HAP-1 (cell line): ENCODE measurements at regions not wholly inside any gene's neighbourhood (a gene's known extent, or its start where the extent isn't known, plus 50 kb on each side); places are given as distances from the start of the nearest gene placed in this dataset.

Source experiments
- DNase-seq, 2 experiments: peaks; one replicate each; pipeline ENCODE4 v3.0.0-alpha.2; 2016 to 2020; ENCODE audit warnings: low spot score in 2 of 2
- H3K27me3 ChIP-seq: fragments of 250-450 bp; sonication (Bioruptor Pico); 2 replicates; pipeline ENCODE4 v1.5.1; 2020; ENCODE audit warnings: low read depth, mild to moderate bottlenecking, moderate library complexity
- H3K36me3 ChIP-seq: fragments of 250-450 bp; sonication (Bioruptor Pico); replicated peaks from 2 replicates; pipeline ENCODE4 v1.5.1; 2020; ENCODE audit warnings: mild to moderate bottlenecking
- H3K4me1 ChIP-seq: fragments of 250-450 bp; sonication (Bioruptor Pico); 2 replicates; pipeline ENCODE4 v1.5.1; 2020; ENCODE audit warnings: mild to moderate bottlenecking
- H3K4me3 ChIP-seq: fragments of 250-450 bp; sonication (Bioruptor Pico); 2 replicates; pipeline ENCODE4 v1.5.1; 2020; ENCODE audit warnings: mild to moderate bottlenecking, moderate library complexity
- H3K9me3 ChIP-seq: fragments of 250-450 bp; sonication (Bioruptor Pico); 2 replicates; pipeline ENCODE4 v1.5.1; 2020; ENCODE audit warnings: mild to moderate bottlenecking, moderate library complexity
- in situ Hi-C: fragments of 300-500 bp; cut with MboI; formaldehyde crosslinking; loops from 3 replicates; pipeline ENCODE4 v1.14.3; 2020; ENCODE audit warnings: low sequenced_read_pairs, inconsistent platforms, mixed read lengths

DNA sequence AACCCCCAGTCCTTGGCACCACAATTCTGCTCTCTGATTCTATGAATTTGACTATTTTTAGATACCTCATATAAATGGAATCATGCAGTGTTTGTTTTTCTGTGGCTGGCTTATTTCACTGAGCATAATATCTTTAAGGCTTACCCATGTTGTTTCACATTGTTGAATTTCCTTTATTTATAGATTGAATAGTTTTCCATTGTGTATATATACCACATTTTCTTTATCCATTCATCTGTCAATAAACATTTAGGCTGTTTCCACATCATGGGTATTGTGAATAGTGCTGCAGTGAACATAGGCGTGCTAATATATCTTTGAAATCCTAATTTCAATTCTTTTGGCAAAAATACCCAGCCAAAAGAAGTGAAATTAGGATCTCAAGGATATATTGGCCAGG lies 126.7 kb upstream of the SLC38A2 start:
- Histone ChIP-seq H3K4me1 (peaks cover 5% of the 10 kb centered on the region), H3K4me3 (no peak overlapping the region), H3K36me3 (no peaks in the 10 kb centered on the region), H3K9me3 (no peaks in the 10 kb centered on the region), H3K27me3 (no peaks in the 10 kb centered on the region)
- DNase-seq, result no peak
- in situ Hi-C loops, result no loop called here

DNA sequence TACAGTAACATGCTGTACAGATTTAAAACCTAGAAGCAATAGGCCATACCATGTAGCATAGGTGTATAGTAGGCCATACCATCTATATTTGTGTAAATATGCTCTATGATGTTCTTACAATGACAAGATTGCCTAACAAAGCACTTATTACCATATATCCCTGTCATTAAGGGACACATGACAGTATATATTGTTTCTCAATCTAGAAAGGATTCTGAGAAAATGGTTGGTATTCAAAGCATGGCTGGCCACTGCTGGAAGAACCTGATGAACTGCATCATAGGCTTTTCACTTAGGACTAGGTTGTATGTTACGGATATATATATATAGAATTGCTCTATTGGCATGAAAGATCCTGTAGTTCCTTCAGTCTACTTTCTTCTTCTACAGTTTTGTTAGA lies 125.2 kb upstream of the SLC38A2 start:
- DNase-seq, result no peak
- no peaks in the 10 kb centered on the region for H3K9me3 ChIP-seq
- H3K36me3 ChIP-seq, result no peaks in the 10 kb centered on the region
- no peaks in the 10 kb centered on the region for H3K27me3 ChIP-seq
- H3K4me1 ChIP-seq, result peaks cover 10% of the 10 kb centered on the region
- H3K4me3 ChIP-seq, result no peak overlapping the region
- in situ Hi-C loops, result no loop called here

GRCh38 chr12:46494424-46494823 lies 121.9 kb upstream of the SLC38A2 start:
- Histone ChIP-seq H3K27me3 (no peaks in the 10 kb centered on the region), H3K36me3 (no peaks in the 10 kb centered on the region), H3K4me3 (no peak overlapping the region), H3K4me1 (peaks cover 10% of the 10 kb centered on the region), H3K9me3 (no peaks in the 10 kb centered on the region)
- DNase-seq, result peak in 1 of 2 experiments; percentile 31
- in situ Hi-C loops, result no loop called here

- in situ Hi-C loops, result no loop called here
- Histone ChIP-seq H3K27me3 (no peaks in the 10 kb centered on the region), H3K36me3 (no peaks in the 10 kb centered on the region), H3K4me3 (no peak overlapping the region), H3K9me3 (no peaks in the 10 kb centered on the region), H3K4me1 (peaks cover 10% of the 10 kb centered on the region)
- DNase-seq, result no peak
Measured at GRCh38 chr12:46493834-46494181, 121.2 kb upstream of the SLC38A2 start.

- H3K36me3 ChIP-seq, result no peaks in the 10 kb centered on the region
- H3K4me3 ChIP-seq, result no peak overlapping the region
- H3K4me1 ChIP-seq, result peaks cover 10% of the 10 kb centered on the region
- H3K9me3 ChIP-seq, result no peaks in the 10 kb centered on the region
- no peak for DNase-seq
- no peaks in the 10 kb centered on the region for H3K27me3 ChIP-seq
- in situ Hi-C loops, result no loop called here
Measured at GRCh38 chr12:46493150-46493833, 120.7 kb upstream of the SLC38A2 start.

DNA sequence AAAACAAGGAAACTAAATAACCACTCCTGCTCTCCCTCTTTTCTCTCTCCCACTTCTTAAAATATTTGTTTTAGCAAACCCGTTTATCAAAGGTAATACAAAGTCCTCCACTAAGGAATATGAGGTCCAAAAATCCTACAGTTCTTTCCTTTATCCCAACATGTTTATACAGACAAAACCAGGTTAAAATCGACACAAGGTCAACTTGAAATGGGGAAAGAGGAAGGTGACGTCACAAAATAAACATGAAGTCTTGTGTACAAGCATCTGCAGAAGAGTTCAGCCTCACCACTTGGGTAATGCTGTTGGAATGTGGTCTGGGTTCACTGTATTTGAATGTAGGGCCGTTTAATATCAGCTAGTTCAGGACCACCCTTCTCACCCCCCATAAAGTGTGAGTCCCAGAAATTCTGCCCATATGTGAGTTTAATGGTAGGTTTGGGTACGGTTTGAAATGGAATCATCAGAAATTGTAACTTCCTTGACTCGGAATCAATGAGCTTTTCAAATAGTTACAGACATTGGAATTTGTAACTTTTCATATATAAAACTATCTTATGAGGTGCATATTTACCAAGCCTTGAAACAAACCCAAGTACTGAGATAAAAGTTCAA lies 120.0 kb upstream of the SLC38A2 start:
- no peak overlapping the region for H3K4me3 ChIP-seq
- no peak for DNase-seq
- in situ Hi-C loops, result no loop called here
- H3K36me3 ChIP-seq, result no peaks in the 10 kb centered on the region
- H3K4me1 ChIP-seq, result peaks cover 10% of the 10 kb centered on the region
- no peaks in the 10 kb centered on the region for H3K9me3 ChIP-seq
- no peaks in the 10 kb centered on the region for H3K27me3 ChIP-seq

- in situ Hi-C loops, result no loop called here
- H3K9me3 ChIP-seq, result no peaks in the 10 kb centered on the region
- H3K4me3 ChIP-seq, result no peak overlapping the region
- peaks cover 10% of the 10 kb centered on the region for H3K4me1 ChIP-seq
- H3K27me3 ChIP-seq, result no peaks in the 10 kb centered on the region
- H3K36me3 ChIP-seq, result no peaks in the 10 kb centered on the region
- no peak for DNase-seq
Measured at GRCh38 chr12:46491548-46491947, 119.0 kb upstream of the SLC38A2 start.

GRCh38 chr12:46490635-46491034 lies 118.1 kb upstream of the SLC38A2 start:
- no peak overlapping the region for H3K4me3 ChIP-seq
- H3K27me3 ChIP-seq, result no peaks in the 10 kb centered on the region
- peaks cover 10% of the 10 kb centered on the region for H3K4me1 ChIP-seq
- H3K9me3 ChIP-seq, result no peaks in the 10 kb centered on the region
- no peak for DNase-seq
- H3K36me3 ChIP-seq, result no peaks in the 10 kb centered on the region
- in situ Hi-C loops, result no loop called here

- Histone ChIP-seq H3K9me3 (no peaks in the 10 kb centered on the region), H3K36me3 (no peaks in the 10 kb centered on the region), H3K4me3 (no peak overlapping the region), H3K4me1 (peaks cover 10% of the 10 kb centered on the region), H3K27me3 (no peaks in the 10 kb centered on the region)
- DNase-seq, result no peak
- in situ Hi-C loops, result no loop called here
Measured at GRCh38 chr12:46489951-46490388, 117.4 kb upstream of the SLC38A2 start.

DNA sequence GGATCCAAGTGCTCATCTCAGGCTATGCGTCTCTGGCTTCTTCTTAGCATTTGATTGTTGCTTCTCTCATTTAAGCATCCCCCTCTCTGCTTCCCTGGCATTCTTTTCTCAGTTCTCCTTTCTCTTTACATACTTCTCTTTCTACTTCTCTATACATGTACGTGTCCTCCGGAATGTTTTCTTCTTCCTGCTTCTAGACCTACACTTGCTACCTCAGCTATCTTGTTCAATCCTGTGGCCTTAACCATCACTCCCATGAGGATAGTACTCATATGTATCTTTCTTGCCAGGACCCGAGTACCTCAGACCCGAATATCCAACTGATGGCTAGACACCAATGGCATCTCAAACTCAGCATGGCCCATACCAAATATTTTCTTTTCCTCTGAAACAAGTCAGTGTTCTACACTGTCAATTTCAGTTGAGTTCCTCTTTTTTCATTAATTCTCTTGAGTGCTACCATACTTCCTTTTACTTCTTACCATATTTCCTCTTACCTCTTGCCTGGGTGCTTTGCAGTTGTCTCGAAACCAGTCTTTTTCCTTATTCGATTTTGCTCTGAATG lies 115.1 kb upstream of the SLC38A2 start:
- Histone ChIP-seq H3K9me3 (no peaks in the 10 kb centered on the region), H3K27me3 (no peaks in the 10 kb centered on the region), H3K4me3 (no peak overlapping the region), H3K4me1 (no peaks in the 10 kb centered on the region), H3K36me3 (no peaks in the 10 kb centered on the region)
- no peak for DNase-seq
- in situ Hi-C loops, result no loop called here

- in situ Hi-C loops, result no loop called here
- Histone ChIP-seq H3K36me3 (no peaks in the 10 kb centered on the region), H3K4me3 (no peak overlapping the region), H3K4me1 (no peaks in the 10 kb centered on the region), H3K9me3 (no peaks in the 10 kb centered on the region), H3K27me3 (no peaks in the 10 kb centered on the region)
- DNase-seq, result no peak
Measured at GRCh38 chr12:46486588-46486987, 114.0 kb upstream of the SLC38A2 start.

- in situ Hi-C loops, result no loop called here
- no peak for DNase-seq
- H3K36me3 ChIP-seq, result no peaks in the 10 kb centered on the region
- no peaks in the 10 kb centered on the region for H3K9me3 ChIP-seq
- H3K27me3 ChIP-seq, result no peaks in the 10 kb centered on the region
- no peak overlapping the region for H3K4me3 ChIP-seq
- no peaks in the 10 kb centered on the region for H3K4me1 ChIP-seq
Measured at GRCh38 chr12:46485853-46486252, 113.3 kb upstream of the SLC38A2 start.

DNA sequence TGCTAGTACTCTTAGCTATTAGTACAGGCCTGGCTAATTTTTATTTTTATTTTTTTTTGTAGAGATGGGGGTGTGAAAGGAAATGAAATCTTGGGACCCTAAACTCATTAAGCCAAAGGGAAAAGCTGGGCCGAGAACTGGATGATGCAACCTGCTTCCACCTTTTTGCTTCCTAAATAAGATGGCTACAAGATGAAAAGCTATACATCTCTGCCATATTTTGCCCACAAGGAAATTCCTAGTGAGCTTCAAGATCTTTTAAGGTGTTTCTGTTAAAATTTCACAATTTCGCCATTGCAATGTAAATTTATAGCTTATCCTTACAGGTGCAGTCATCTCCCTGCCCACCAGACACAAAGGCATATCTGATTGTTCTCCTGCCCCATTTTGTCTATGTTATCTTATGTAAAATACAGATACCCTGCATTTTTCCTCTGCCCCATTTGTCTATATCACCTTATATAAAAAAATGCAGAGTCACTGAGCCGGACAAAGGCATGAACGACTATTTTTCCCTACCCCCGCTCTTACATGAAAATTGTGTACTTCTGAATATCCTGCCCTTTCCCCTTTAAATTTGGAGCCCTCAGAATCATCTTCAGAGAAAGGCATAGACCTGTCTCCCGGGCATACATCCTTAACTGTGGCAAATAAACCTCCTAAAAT lies 112.0 kb upstream of the SLC38A2 start:
- Histone ChIP-seq H3K36me3 (no peaks in the 10 kb centered on the region), H3K9me3 (no peaks in the 10 kb centered on the region), H3K27me3 (no peaks in the 10 kb centered on the region), H3K4me3 (no peak overlapping the region), H3K4me1 (no peaks in the 10 kb centered on the region)
- no peak for DNase-seq
- in situ Hi-C loops, result no loop called here
